Panc1 (cell line): ENCODE measurements at regions not wholly inside any gene's neighbourhood (a gene's known extent, or its start where the extent isn't known, plus 50 kb on each side); places are given as distances from the start of the nearest gene placed in this dataset.

Source experiments
- POLR2AphosphoS5 ChIP-seq: IDR thresholded peaks from 2 replicates; pipeline ENCODE4 v1.6.1; 2012; ENCODE audit warnings: mild to moderate bottlenecking, low read depth, low read length, moderate library complexity
- REST ChIP-seq, 2 experiments: IDR thresholded peaks; 2 replicates each; pipeline ENCODE4 v1.6.1; 2011 to 2012; ENCODE audit warnings: low read depth in 2 of 2, control low read depth in 1 of 2, low read length in 1 of 2, mild to moderate bottlenecking in 1 of 2, moderate library complexity in 1 of 2; ENCODE audit not compliant: insufficient read depth in 1 of 2
- TCF7L2 ChIP-seq: IDR thresholded peaks from 2 replicates; pipeline ENCODE4 v1.6.1; 2011; ENCODE audit warnings: mild to moderate bottlenecking, low read depth, low read length, inconsistent platforms
- TF ChIP-seq, protein P1 (sequence below): fragments of 450-650 bp; IDR thresholded peaks from 2 replicates; pipeline ENCODE4 v1.5.1; 2017; ENCODE audit warnings: mild to moderate bottlenecking

DNA sequence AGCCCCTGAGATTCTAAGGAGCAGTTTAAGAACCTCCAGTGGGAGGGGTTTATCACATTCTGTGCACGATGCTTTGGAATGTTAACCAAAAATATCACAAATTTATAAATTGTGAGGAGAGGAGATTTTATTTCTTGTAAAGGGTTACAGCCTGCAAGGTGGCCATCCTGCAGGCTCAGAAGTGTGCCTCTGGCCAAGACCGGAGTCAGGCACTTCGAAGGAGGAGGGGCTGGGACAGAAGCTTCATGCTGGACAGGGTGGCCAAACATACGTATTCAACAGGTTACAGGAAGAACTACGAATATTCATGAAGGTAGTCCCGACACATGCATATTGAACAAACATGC lies 144.1 kb upstream of the NCK2 start:
- TF ChIP-seq, protein P1, sequence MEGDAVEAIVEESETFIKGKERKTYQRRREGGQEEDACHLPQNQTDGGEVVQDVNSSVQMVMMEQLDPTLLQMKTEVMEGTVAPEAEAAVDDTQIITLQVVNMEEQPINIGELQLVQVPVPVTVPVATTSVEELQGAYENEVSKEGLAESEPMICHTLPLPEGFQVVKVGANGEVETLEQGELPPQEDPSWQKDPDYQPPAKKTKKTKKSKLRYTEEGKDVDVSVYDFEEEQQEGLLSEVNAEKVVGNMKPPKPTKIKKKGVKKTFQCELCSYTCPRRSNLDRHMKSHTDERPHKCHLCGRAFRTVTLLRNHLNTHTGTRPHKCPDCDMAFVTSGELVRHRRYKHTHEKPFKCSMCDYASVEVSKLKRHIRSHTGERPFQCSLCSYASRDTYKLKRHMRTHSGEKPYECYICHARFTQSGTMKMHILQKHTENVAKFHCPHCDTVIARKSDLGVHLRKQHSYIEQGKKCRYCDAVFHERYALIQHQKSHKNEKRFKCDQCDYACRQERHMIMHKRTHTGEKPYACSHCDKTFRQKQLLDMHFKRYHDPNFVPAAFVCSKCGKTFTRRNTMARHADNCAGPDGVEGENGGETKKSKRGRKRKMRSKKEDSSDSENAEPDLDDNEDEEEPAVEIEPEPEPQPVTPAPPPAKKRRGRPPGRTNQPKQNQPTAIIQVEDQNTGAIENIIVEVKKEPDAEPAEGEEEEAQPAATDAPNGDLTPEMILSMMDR = no peak
- no peak for TF ChIP-seq POLR2AphosphoS5
- no peak for TF ChIP-seq TCF7L2
- no peak for TF ChIP-seq REST (IDR thresholded peaks at IDR 0.05; ENCODE audit: insufficient read depth in 1 of 2, low read depth in 2 of 2, low read length in 1 of 2)
